ENCODE measurements at regions not wholly inside any gene's neighbourhood (a gene's known extent, or its start where the extent isn't known, plus 50 kb on each side); places are given as distances from the start of the nearest gene placed in this dataset.

DNA sequence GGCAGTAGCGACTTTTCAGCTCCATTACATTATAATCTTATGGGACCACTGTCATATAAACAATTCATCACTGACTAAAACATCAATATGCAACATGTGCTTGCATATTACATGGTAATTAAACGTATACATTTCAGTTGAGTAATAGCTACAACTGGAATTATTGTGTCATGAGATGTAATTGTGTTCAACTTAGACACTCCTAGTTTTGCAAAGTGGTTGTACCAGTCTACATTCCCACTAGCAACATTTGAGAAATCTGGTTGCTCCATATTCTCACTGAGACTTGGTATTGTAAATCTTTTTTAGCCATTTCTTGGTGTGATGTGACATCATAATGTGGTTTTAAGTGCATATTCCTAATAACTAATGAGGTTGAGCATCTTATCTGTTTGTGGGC is 90.0 kb downstream of the CAPZA3 start:
- CTCF ChIA-PET (ENCODE audit: partially characterized antibody): interaction anchor here (0.6 to 1.1 kb wide), 2 partner anchors 14 to 32 kb away, joined by 3 read pairs; no protein-coding TSS in a partner anchor
- POLR2A ChIA-PET (ENCODE audit: partially characterized antibody): no interaction called here
- DNase-seq (ENCODE audit: low read depth in 1 of 2, low spot score in 2 of 2): no peak
- TF ChIP-seq CHD2 (IDR thresholded peaks at IDR 0.05; ENCODE audit: low read length): no peak

More for the DNA sequence above, 90.0 kb downstream of the CAPZA3 start:
- Histone ChIP-seq H3K36me3 (ENCODE audit: control insufficient read depth in 2 of 4, insufficient read depth in 4 of 4, low read length in 3 of 4) (no peaks in the 10 kb centered on the region; a peak in 1 of 8 replicates), H3K4me3 (ENCODE audit: extremely low read depth in 1 of 4, insufficient read depth in 2 of 4, low read depth in 3 of 4, low read length in 4 of 4) (no peak overlapping the region), H4K20me1 (replicated peaks in 1 of 2; ENCODE audit: control insufficient read depth in 1 of 2, insufficient read depth in 2 of 2, low read length in 2 of 2) (no peaks in the 10 kb centered on the region), H2AK5ac (ENCODE audit: low read depth, low read length) (no peak overlapping the region), H3K27me3 (replicated peaks in 1 of 4; ENCODE audit: control insufficient read depth in 3 of 4, extremely low read depth in 1 of 4, insufficient read depth in 3 of 4, low read length in 3 of 4) (no peaks in the 10 kb centered on the region), H2BK120ac (replicated peaks; ENCODE audit: low read depth, low read length) (no peak overlapping the region), H3K18ac (ENCODE audit: extremely low read depth, low read length) (no peak overlapping the region), H4K5ac (ENCODE audit: insufficient read length, low read depth, low read length) (no peak overlapping the region), H4K8ac (ENCODE audit: extremely low read depth, insufficient read depth, low read length) (no peak overlapping the region), H3K79me1 (ENCODE audit: low read depth, low read length) (no peaks in the 10 kb centered on the region), H3K4ac (replicated peaks; ENCODE audit: insufficient read length, low read depth, low read length) (no peak overlapping the region), H3K23me2 (ENCODE audit: low read depth, low read length) (no peaks in the 10 kb centered on the region), H3K9ac (replicated peaks in 1 of 4; ENCODE audit: extremely low read depth in 1 of 4, low read depth in 3 of 4, low read length in 3 of 4) (no peak overlapping the region), H3K27ac (ENCODE audit: low read depth, low read length) (no peak overlapping the region), H2BK15ac (ENCODE audit: low read length) (no peak overlapping the region), H3K9me3 (ENCODE audit: insufficient read depth in 2 of 2, low read depth in 1 of 2, low read length in 1 of 2) (peaks cover 10 to 11% of the 10 kb centered on the region in 2 experiments; a peak in 3 of 4 replicates), H2AFZ (ENCODE audit: low read length) (no peak overlapping the region), H3K14ac (ENCODE audit: insufficient read length) (no peak overlapping the region), H2BK20ac (ENCODE audit: low read length) (no peak overlapping the region), H2BK5ac (ENCODE audit: low read depth, low read length) (no peak overlapping the region), H3K56ac (replicated peaks; ENCODE audit: insufficient read length, low read depth, low read length) (no peak overlapping the region), H3K79me2 (ENCODE audit: control insufficient read depth in 1 of 2, insufficient read depth in 2 of 2, low read length in 2 of 2) (no peaks in the 10 kb centered on the region), H2BK12ac (ENCODE audit: low read depth, low read length) (no peak overlapping the region), H3K4me2 (ENCODE audit: insufficient read depth in 1 of 2, low read depth in 2 of 2, low read length in 2 of 2) (no peak overlapping the region), H4K91ac (replicated peaks; ENCODE audit: insufficient read length, low read length) (no peak overlapping the region), H3K23ac (ENCODE audit: insufficient read length) (no peak overlapping the region), H3K4me1 (replicated peaks in 1 of 4; ENCODE audit: control insufficient read depth in 3 of 4, insufficient read depth in 4 of 4, low read length in 3 of 4) (no peaks in the 10 kb centered on the region)
- FAIRE-seq: no peak
- 91% methylated on average over 2 of the region's 2 CpGs; no CpG with 5 or more reads in 1 of the 2 experiments for WGBS, 2 experiments (ENCODE audit: extremely low coverage in 1 of 2, insufficient coverage in 1 of 2, insufficient read length in 1 of 2, insufficient replicate concordance in 2 of 2, low coverage in 1 of 2, low lambda C conversion rate in 2 of 2, missing lambda C conversion rate in 1 of 2)

All from H1 (cell line).